KMS-11 (cell line): ENCODE measurements at regions not wholly inside any gene's neighbourhood (a gene's known extent, or its start where the extent isn't known, plus 50 kb on each side); places are given as distances from the start of the nearest gene placed in this dataset.
A peak's percentile ranks its signal among the peaks of the same experiment; 100 is the strongest.

ENCODE experiments used
- H2AFZ ChIP-seq: fragments of 200-600 bp; sonication (generic); 2 replicates; pipeline ENCODE4 v1.6.1; 2016; ENCODE audit warnings: antibody characterized with exemption, mixed run types, low read depth
- H3K27ac ChIP-seq: fragments of 200-600 bp; sonication (generic); 2 replicates; pipeline ENCODE4 v1.6.1; 2016; ENCODE audit warnings: mild to moderate bottlenecking, mixed run types
- H3K27me3 ChIP-seq: fragments of 200-600 bp; sonication (generic); 2 replicates; pipeline ENCODE4 v1.6.1; 2017; ENCODE audit warnings: mild to moderate bottlenecking, low read depth, mixed run types, moderate library complexity; ENCODE audit not compliant: insufficient read depth
- H3K36me3 ChIP-seq: fragments of 200-600 bp; sonication (generic); 2 replicates; pipeline ENCODE4 v1.6.1; 2017; ENCODE audit warnings: mild to moderate bottlenecking, mixed run types; ENCODE audit not compliant: insufficient read depth
- H3K4me1 ChIP-seq: fragments of 200-600 bp; sonication (generic); 2 replicates; pipeline ENCODE4 v1.6.1; 2016; ENCODE audit warnings: mild to moderate bottlenecking, low read depth, mixed run types; ENCODE audit not compliant: poor library complexity, severe bottlenecking
- H3K4me2 ChIP-seq: fragments of 200-600 bp; sonication (generic); 2 replicates; pipeline ENCODE4 v1.7.0; 2016; ENCODE audit warnings: mild to moderate bottlenecking, mixed run types
- H3K4me3 ChIP-seq: fragments of 200-600 bp; sonication (generic); IDR thresholded peaks from 2 replicates; pipeline ENCODE4 v1.6.1; 2017; ENCODE audit warnings: low read depth, low read length, mixed read lengths; ENCODE audit not compliant: insufficient read depth
- H3K79me2 ChIP-seq: fragments of 200-600 bp; sonication (generic); 2 replicates; pipeline ENCODE4 v1.6.1; 2016; ENCODE audit warnings: low read depth, mixed run types; ENCODE audit not compliant: insufficient read depth
- H3K9ac ChIP-seq: fragments of 200-600 bp; sonication (generic); 2 replicates; pipeline ENCODE4 v1.6.1; 2016; ENCODE audit warnings: mild to moderate bottlenecking, mixed run types
- H4K20me1 ChIP-seq: fragments of 200-600 bp; sonication (generic); 2 replicates; pipeline ENCODE4 v1.6.1; 2016; ENCODE audit warnings: mild to moderate bottlenecking, mixed run types; ENCODE audit not compliant: insufficient read depth
- CTCF ChIP-seq: fragments of 200-600 bp; sonication (generic); conservative IDR thresholded peaks from 2 replicates; pipeline ENCODE4 v1.6.1; 2017; ENCODE audit warnings: low read depth, mild to moderate bottlenecking, antibody characterized with exemption, low read length, moderate library complexity, mixed read lengths

GRCh38 chr5:90265545-90265857 lies 144.1 kb downstream of the CETN3 start:
- H4K20me1 ChIP-seq, result no peaks in the 10 kb centered on the region
- no peaks in the 10 kb centered on the region for H3K79me2 ChIP-seq
- peaks cover 5% of the 10 kb centered on the region for H3K4me1 ChIP-seq
- H3K9ac ChIP-seq, result no peak overlapping the region
- H3K36me3 ChIP-seq, result no peaks in the 10 kb centered on the region
- peak overlapping the region; percentile 24; the same call in 1 of the 2 replicates for H2AFZ ChIP-seq
- H3K27me3 ChIP-seq, result no peaks in the 10 kb centered on the region
- peak; percentile 27; the same call in 1 of the 2 replicates for TF ChIP-seq CTCF
- no peak overlapping the region for H3K4me3 ChIP-seq
- H3K4me2 ChIP-seq, result no peak overlapping the region
- H3K27ac ChIP-seq, result no peak overlapping the region

- H3K4me3 ChIP-seq, result no peak overlapping the region
- H2AFZ ChIP-seq, result peak overlapping the region; percentile 24
- peak overlapping the region; percentile 11; the same call in 1 of the 2 replicates for H3K4me2 ChIP-seq
- no peaks in the 10 kb centered on the region for H3K36me3 ChIP-seq
- peaks cover 5% of the 10 kb centered on the region for H3K4me1 ChIP-seq
- H3K9ac ChIP-seq, result no peak overlapping the region
- no peaks in the 10 kb centered on the region for H3K79me2 ChIP-seq
- H3K27me3 ChIP-seq, result no peaks in the 10 kb centered on the region
- H3K27ac ChIP-seq, result no peak overlapping the region
- no peaks in the 10 kb centered on the region for H4K20me1 ChIP-seq
- peak; percentile 97 for TF ChIP-seq CTCF
Measured at GRCh38 chr5:90264689-90265544, 144.6 kb downstream of the CETN3 start.

- H2AFZ ChIP-seq, result no peak overlapping the region
- peaks cover 5% of the 10 kb centered on the region for H3K4me1 ChIP-seq
- H3K4me3 ChIP-seq, result no peak overlapping the region
- H4K20me1 ChIP-seq, result no peaks in the 10 kb centered on the region
- H3K9ac ChIP-seq, result no peak overlapping the region
- no peak for TF ChIP-seq CTCF
- H3K27ac ChIP-seq, result no peak overlapping the region
- no peak overlapping the region for H3K4me2 ChIP-seq
- no peaks in the 10 kb centered on the region for H3K27me3 ChIP-seq
- H3K79me2 ChIP-seq, result no peaks in the 10 kb centered on the region
- H3K36me3 ChIP-seq, result no peaks in the 10 kb centered on the region
Measured at GRCh38 chr5:90263102-90263820, 146.3 kb downstream of the CETN3 start.

- Histone ChIP-seq H3K27me3 (no peaks in the 10 kb centered on the region), H3K79me2 (no peaks in the 10 kb centered on the region), H3K9ac (no peak overlapping the region), H2AFZ (no peak overlapping the region), H3K4me1 (no peaks in the 10 kb centered on the region), H3K4me2 (no peak overlapping the region), H3K36me3 (no peaks in the 10 kb centered on the region), H3K27ac (no peak overlapping the region), H4K20me1 (no peaks in the 10 kb centered on the region), H3K4me3 (no peak overlapping the region)
- TF ChIP-seq CTCF, result no peak
Measured at GRCh38 chr5:90251447-90251846, 158.1 kb downstream of the CETN3 start.
